ENCODE measurements at regions not wholly inside any gene's neighbourhood (a gene's known extent, or its start where the extent isn't known, plus 50 kb on each side); places are given as distances from the start of the nearest gene placed in this dataset.
"Not testable (repeated sequence)": the region's sequence is repeated elsewhere in the genome, so short reads cannot be mapped to it uniquely, and the experiment has no call there.

DNA sequence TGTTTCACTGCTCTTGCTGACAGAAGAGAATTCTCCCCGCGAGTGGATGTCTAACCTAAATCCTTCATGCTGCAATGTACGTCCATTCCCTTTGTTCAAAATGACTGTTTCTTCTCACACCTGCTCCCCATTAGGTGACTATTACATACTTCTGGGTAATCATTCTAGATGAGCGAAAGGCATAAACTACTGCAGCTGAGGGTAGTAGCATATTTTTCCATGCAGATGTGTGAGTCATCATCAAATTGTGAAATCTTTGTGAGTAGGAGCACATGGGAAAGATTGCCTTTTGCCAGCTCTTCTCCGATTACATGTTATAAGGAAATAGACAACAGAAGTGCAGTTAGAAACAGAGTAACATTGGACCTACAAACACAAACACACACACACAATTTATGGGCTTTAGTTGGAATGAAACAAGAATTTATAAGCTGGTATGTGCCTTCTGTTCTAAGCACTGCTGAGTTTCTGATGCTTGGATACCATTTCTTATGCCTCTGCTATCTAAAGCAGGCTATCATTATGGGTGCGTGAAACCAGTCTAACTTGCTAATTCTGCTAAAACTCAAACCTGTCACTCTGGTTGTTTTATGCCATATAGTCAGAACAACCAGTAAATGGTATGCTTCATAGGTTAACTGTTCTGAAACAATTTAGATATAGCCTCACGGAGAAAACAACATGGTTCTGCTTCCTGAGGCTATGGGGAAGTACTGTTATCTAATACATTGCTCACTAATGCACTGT lies 346.9 kb upstream of the PSMD7 start:
- DNase-seq: no peak

DNA sequence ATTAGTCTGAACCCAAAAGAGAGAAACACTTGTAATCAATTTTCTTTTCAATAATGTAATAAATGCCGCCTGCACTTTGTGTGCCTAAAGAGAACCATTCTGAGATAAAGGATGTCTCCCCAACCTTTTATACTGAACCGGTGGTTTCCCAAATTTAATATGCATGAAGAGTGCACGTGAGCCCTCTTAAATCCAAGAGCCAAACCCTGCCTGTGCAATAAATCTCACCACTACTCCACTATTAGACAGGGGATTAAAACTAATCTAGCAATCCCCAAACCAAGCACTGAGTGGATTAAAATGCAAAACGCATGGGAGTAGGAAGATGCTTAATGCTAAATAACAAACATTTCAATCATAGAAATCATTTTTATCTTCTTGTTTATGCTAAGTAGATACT lies 351.0 kb upstream of the PSMD7 start:
- no peak for DNase-seq

DNA sequence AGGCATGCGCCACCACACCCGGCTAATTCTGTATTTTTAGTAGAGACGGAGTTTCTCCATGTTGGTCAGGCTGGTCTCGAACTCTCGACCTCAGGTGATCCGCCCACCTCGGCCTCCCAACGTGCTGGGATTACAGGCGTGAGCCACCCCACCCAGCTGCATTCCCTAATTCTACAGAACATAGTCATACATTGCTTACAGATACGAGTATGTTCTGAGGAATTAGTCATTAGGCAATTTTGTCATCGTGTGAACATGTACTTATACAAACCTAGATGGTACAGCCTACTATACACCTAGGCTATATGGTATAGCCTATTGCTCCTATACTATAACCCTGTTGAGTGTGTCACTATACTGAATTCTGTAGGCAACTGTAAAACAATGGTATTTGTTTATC lies 353.4 kb upstream of the PSMD7 start:
- DNase-seq: not testable (repeated sequence)

DNA sequence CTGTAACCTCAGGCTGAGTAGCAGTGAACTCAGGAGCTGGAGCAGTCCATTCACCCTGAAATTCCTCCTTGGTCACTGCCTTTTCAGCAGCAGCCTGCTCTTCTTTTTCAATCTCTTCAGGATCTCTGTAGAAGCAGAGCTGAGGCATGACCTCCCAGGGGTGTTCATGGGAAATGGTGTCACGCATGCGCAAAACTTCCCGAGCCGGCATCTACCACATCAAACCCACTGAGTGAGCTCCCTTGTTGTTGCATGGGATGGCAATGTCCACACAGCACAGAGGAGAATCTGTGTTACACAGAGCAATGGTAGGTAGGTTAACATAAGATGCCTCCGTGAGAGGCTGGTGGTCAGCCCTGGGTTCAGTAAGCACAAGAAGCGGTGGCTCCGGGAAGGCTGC lies 355.8 kb upstream of the PSMD7 start:
- DNase-seq: not testable (repeated sequence)

DNA sequence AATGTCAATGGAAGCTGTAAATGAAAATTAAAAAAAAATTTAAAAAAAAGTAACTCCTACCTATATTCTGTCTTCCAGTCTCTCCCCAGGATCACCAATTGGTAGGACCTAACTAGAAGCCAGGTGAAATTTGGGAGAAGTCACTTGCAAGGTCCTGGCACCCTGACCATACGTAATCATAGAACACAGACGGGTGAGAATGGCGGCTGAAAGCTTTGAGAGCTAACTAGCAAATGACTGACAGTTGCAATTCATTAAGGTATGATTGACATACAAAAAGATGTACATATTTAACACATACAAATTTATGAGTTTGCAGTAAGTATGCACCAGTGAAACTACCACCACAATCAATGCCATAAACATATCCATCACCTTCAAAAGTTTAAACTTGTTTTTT lies 372.7 kb upstream of the PSMD7 start:
- DNase-seq: no peak

DNA sequence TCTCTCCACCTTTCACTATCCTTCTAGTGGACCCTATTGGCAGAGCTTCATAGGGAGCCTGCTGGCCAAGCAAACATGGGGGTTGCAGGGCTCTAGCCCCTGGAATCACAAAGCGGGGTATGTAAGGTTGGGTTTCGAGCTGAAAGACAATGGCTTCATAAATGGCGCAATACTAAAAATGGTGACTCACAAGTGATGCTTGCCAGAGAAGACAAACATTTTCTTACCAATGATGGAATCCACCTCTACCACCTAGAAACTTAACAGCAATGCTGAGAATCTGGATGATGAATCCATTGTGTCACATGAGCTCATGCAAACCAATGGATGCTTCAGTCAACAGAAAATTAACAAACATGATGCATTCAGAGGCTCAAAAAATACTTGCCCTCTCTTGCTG lies 375.3 kb upstream of the PSMD7 start:
- DNase-seq: no peak

DNA sequence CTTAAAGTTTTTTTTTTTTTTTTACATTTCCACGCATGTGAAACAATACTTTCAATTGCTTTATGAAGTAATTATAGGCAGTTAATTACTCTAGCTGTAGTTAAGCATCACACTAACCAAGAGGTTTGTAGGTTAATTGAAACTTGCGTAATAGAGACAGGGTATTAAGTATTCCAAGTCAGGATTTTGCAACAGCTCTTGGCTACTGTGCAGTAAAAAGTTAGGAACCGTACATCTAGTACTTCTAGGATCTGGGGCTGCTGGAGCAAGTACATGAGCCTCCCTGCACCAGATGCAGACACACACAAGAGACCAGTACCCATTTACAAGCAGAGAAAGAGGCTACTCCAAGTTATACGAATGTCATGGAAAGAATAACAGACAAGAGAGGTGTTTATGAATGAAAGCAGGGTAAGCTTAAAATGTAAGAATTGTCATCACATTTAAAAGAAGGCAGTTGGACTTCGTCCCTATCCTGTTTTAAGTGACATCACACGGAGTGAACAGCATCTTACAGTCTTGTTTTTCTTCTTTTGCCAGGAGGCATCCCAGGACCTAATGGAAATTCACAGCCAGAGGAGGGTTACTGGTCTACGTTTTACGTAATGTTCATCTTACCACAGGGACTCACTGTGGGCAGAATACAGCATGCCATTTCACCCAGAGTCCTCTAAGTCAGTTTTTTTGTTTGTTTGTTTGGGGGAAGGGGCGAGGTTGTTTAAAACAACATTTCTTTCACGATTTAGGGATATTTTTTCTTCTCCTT lies 379.6 kb upstream of the PSMD7 start:
- no peak for DNase-seq

DNA sequence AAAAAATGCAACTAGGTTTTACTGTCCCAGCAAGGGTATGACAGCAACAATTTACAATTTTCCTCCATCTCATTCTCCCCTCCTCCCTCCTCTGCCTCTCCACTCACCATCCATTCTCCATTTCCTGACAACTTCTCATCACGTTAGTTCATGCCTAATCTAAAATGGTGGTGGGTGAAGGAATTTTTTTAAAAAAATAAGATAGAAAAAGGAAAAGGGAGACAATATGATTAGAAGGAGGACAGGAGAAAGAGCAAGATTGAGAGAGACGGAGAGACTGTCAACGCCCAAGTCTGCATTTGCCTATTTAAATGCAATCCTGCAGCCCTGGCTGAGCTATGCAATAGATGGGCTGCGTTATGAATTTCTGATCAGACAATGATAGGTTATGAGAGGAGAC lies 380.7 kb upstream of the PSMD7 start:
- DNase-seq: no peak

DNA sequence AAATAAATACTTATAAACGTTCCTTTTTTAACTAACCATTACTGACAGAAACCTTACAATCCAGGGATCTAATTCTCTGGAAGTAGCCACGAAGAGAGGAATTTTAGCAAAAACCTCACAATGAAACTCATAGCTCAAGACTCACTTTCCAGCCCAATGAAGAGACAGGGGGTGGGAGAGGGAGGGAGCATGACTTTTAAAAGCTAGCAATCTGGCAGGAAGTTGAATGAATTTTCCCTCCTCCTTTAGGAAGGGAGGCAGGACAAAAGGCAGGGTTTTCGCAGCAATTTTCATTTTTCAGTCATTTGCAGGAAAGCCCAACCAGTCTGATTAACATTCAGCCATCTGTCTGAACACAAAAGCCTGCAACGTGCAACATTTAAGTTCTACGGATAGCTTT lies 381.5 kb upstream of the PSMD7 start:
- no peak for DNase-seq

DNA sequence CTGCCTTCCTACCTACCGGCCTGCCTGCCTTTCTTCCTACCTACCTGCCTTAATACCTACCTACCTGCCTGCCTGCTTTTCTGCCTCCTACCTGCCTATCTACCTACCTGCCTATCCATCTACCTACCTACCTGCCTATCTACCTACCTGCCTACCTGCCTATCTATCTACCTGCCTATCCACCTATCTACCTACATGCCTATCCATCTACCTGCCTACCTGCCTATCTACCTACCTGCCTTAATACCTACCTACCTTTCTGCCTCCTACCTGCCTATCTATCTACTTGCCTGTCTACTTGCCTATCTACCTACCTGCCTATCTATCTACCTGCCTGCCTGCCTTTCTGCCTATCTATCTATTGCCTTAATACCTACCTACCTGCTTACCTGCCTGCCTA lies 383.8 kb upstream of the PSMD7 start:
- DNase-seq: no peak

DNA sequence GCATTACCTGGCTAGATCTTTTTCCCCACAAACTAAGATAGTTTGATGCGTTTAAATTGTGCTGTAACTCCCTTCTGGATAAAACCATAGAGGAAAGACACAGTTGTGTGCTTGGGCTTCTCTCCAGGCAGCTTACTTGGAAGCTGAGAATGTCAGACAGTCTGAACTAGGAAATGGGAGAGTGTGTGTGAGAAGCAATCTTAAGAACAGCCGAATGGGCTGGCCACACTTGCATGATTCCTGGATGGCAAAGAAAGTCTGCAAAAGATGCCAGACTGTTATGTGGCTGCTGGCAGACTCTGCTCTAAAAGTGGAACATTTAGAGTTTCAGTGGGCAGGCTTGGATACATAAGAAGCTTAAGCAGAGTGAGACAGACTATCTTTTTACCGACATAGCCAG lies 384.3 kb upstream of the PSMD7 start:
- no peak for DNase-seq

DNA sequence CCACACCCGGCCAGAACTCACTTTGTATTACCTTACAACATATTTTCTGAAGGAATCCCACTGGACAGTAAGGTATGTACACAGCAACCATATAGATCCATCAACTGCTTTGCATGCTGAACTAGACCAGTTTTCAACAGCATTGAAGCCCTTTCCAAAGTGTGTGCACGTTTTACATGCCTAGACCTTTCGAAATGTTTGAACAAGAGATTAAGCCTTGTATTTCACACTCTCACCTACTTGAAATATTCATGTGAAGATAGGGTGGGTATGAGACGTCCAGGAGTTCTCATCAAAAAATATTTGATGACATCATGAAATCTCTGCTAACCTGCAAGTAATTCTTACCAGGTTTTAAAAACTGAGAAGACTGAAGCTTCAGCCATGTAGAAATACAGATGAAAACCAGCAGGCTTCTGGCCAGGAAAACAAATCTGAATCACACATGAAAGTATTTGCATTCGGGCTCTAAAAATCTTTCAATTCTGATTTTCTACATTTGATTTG lies 387.0 kb upstream of the PSMD7 start:
- no peak for DNase-seq

DNA sequence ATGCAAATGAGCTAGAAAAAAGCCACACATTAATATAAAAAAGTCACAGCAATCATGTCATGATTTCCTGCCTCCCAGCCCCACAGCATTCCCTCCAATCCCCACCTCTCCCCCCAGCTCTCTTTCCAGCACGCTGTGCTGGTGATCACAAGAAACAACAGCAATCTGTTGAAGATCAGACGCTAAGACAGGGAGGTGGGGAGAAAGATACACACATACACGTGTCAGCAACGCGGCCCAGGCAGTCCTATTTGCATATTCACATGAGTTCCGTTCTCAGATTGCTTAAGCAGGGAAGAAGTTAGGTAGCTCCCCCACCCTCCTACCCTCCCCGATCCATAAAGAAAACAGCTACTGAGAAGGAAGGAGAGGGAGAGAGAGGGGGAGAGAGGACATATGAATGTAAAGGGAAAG lies 405.5 kb upstream of the PSMD7 start:
- no peak for DNase-seq

DNA sequence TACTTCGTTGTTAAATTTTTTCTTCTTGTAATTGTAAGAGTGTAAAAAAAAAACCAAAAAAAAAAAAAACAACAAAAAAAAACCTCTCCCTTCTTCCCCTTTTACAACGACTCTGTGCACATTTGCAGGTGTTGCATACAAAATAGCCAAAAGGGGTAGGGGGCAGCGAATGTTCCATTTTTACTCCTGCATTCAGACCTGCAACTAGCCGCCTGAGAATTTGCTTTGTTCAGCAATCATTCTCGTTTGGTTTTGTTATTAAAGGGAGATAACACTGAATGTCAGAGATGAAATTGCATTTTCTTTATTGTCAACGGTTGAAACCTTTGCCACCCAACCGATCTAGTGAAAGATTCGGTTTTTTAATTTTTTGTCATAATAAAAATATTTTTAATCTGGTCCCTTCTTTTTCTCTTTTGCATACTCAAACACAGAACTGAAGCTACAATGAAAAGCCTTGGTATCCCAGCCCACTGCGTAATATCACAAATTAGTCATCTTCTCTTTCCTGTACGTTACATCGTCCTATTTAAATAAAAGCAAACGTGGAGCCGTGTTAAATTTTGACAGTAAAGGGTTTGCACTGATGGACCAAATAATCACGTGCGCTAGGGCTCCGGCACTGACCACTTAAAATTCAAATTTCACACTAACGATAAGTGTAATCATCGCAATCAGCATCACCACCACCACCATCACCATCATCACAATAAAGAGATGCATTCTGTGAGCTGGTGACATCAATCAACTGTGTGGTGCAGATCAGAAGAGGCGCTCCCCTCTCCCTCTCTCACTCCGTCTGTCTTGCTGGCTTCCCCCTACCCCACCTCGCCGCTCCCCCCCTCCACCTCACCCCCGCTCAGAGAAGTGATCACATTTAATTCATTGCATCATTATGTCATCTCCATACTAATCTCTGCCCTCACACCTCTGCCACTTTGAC lies 406.2 kb upstream of the PSMD7 start:
- no peak for DNase-seq

DNA sequence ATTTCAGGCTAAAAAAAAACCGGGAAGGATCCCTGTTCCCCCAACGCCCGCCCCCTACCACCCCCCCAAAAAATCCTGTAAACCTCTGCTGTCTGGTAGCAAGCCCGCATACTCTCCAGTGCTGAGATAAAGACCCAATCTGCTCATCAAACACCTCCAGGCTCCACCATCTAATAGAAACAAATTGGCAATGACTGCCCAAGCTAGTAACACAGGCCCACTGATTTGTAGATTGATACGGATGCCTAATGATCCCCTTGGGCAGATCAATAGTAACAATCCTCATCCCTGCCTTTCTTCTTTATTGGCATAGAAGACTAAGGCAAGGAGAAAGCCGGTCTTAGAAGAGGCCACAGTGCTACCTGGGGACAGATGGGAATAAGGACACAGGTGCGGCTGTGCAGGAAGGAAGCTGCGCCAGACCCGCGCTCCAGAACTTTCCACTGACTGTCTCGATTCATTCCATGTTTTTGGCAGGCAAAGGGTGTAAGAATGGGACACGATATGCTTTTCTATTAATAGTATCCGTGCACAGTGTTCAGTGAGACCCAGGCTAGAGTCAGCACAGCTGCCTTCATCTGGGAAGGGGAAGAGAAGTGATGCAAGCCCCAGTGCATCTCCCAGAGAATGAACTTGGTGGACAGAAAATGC lies 407.6 kb upstream of the PSMD7 start:
- DNase-seq: no peak

DNA sequence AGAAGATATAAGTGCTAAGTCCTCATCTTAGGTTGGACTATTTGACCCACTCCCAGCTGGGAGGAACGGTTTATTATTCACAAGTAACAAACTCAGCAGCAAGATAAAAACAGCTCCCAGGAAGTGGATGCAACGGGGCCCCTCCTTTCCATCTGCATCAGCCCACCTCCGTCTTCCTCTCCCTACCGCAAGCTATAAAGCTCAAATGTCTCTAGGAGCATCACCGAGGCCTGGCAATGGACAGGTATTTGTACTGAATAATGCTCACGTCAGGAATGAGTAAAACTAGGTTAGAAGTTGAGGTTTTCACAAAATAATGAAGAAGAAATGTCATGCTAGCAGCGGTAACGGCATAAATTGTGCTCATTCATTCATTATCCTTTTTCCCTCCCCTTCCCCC lies 408.7 kb upstream of the PSMD7 start:
- DNase-seq: no peak

DNA sequence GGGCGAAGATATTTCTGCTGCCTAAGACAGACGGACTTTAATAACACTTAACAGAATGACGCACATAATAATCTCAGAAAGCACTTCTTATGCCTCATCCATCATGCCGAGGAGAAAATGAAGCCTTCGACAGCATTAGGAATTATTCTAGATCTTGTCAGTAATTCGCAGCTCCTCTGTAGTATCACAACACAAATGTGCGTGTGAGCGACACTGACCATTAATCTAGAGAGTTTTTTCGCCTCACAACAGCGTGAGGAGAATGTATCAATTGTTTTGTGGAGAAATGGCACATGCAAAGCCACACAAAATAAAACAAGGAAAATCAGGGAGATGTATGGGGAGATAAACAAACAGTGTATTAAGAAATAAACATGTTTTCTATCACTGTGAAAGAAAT lies 410.2 kb upstream of the PSMD7 start:
- DNase-seq: no peak

DNA sequence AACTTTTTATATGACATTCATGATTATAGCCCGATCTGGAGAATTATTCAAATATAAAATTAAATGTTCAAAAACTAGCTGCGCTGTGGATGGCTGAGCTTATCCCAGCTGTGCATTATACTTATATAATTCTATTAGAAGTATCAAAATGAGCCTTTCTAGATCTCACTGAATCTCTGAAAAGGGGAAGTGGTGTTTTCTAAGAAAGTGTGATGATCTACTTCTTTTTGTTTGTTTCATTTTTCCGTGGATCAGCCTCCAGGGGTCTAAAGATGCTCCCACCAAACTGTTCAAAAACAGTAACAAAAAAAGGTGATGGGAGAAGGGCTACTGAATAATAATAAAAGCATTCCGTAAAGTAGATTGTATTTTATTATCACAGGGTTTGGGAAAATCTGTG lies 411.3 kb upstream of the PSMD7 start:
- DNase-seq: no peak

DNA sequence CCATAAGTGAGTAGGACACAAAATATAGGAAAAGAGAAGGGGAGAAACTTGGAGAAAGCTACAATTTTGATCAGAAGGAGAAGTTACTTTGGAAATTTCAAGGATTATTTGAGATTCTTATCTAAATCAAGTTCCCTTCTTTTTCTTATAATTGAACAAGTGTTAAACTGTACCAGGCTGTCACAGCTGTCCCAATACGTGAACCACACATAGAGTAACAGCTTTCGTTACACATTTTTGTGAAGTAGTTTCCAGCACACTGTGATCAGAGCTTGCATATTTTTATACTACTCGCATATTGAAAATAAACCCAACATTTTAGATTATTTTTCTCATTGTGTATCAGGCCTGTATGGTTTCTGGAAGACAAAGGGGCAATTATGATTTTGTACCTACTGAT lies 412.8 kb upstream of the PSMD7 start:
- DNase-seq: no peak

DNA sequence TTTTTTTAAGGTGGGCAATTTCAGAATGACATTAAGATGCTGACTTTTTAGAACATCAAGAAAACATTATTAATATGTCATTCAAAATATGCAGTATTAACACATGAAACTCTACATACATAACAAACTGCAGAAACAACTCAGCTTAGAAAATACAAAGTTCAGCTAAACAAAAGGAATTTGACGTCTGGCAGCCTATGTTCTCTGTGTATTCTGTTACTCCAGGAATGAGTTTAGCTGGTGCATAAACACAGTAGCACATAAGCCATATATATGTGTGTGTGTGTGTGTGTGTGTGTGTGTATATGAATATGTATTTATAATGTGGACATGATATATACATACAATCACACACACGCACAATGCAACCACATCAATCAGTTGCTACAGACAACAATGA lies 413.5 kb upstream of the PSMD7 start:
- DNase-seq: no peak

DNA sequence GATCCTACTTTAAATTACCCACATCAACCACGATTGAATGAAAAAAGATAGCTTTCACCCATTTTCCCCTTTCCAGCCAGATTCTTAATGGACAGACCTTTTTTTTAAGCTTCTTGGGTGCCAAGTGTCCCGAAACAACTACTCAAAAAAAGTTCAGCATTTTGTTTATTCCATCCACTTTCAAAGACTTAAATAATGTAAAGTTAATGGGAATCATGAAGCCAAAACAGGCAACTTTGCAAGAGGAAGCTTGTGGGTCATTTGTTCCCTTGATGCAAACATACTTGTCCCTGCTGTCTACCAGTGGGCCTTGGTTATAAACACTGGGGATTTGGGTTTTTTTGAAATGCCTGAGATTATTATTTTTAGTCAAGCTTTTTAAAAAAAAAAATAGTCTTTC lies 414.0 kb upstream of the PSMD7 start:
- DNase-seq: no peak

DNA sequence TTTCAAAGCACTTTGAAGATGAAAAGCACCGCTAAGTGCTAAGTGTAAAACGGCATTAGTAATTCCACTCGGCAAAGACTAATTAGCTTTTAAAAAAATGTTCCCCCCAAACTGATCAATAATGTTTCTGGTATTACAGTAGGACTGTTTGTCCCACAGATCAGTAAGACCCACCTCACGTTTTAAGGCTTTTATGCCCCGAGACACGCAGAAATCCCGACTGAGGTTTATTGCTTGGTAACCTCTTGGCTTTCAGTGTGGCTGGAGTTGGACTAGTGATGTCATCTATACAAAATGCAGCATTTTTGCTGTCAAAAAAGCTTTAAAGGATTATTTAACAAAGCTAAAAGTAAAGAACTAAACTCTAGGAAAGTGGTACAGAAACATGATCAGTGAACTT lies 414.6 kb upstream of the PSMD7 start:
- DNase-seq: no peak

DNA sequence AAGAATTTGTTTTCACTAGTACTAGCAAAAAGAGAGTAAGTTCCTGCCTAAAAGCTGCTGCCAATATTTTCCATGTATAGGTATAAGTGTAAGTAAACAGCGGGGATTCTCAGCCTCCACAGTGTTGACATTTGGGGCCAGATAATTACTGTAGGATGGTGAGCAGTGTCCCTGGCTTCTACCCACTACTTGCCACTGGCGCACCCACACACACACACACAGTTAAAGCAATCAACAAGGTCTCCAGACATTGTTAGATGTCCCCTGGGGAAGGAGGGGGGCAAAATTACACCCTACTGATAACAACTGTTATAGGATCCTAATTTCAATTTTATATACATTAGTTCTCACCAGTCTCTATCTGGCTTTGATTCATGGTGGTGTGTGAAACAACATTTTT lies 417.0 kb upstream of the PSMD7 start:
- no peak for DNase-seq
